Medulla oblongata (tissue), 1 donor: ENCODE measurements at regions not wholly inside any gene's neighbourhood (a gene's known extent, or its start where the extent isn't known, plus 50 kb on each side); places are given as distances from the start of the nearest gene placed in this dataset.
"Not testable (repeated sequence)": the region's sequence is repeated elsewhere in the genome, so short reads cannot be mapped to it uniquely, and the experiment has no call there.

Source experiments
- DNase-seq: peaks from one replicate; pipeline ENCODE4 v3.0.0-alpha.2; 2015; ENCODE audit errors: extremely low spot score

- DNase-seq = not testable (repeated sequence)
These were observed 174.4 kb downstream of the TRIM43 start for GRCh38 chr2:95765925-95766910.

DNA sequence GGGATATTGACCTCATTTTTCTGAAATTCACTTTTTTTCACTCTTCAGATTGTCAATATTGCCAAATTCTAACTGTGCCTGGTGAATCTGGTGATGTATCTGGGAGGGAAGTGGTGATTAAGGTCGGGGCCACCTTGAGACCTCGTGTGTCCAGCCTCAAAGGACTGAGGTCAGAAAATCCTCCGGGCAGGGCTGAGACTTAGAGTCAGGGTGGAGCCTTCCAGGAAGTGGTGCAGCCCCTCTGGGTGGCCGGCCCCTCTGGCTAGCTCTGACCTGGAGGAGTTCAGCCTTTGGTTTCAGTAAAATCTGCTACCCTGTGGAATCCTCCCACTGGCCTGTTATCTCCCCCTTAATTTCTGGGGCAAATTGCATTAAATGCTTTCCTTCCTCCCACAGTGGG, 175.7 kb downstream of the TRIM43 start:
- DNase-seq = not testable (repeated sequence)

GRCh38 chr2:95767950-95768349, 176.1 kb downstream of the TRIM43 start:
- DNase-seq = not testable (repeated sequence)

- not testable (repeated sequence) for DNase-seq
These were observed 177.5 kb downstream of the TRIM43 start for GRCh38 chr2:95769256-95769655.

DNA sequence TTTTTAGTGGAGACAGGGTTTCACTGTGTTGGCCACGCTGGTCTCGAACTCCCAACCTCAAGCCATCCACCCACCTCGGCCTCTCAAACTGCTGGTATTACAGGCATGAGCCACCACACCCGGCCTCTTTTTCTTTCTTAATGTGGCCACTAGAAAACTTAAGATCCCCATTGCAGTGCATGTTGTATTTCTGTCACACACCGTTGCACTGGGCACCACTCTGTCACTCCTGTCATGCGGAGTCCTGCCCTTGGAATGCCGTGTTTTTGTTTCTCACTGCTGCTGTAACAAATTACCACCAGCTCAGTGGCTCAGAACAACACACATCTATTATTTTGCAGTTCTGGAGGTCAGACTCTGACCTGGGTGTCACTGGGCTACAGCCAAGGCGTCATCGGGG, 178.9 kb downstream of the TRIM43 start:
- not testable (repeated sequence) for DNase-seq

GRCh38 chr2:95774322-95775192, 182.8 kb downstream of the TRIM43 start:
- not testable (repeated sequence) for DNase-seq

DNA sequence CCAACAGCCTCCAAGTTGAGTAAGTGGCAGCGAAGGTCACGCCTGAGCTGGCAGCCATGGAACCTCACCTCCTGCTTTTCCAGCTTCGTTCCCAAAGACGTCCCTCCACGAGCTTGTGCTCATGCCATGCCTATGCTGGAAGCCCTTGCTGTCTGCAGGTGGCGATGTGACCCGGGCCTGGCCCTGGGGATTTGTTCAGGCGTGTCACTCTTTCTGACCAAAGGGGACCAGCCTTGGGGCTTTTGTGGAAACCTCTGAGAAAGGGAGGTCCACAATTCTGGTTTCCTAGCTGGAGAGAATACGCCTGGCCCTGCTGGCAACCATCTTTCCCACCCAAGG, 183.4 kb downstream of the TRIM43 start:
- not testable (repeated sequence) for DNase-seq
